ENCODE measurements at regions not wholly inside any gene's neighbourhood (a gene's known extent, or its start where the extent isn't known, plus 50 kb on each side); places are given as distances from the start of the nearest gene placed in this dataset.

- Histone ChIP-seq H3K9ac (ENCODE audit: extremely low read depth, insufficient read length, low read length) (no peak overlapping the region), H3K79me1 (ENCODE audit: insufficient read depth, low read depth, low read length, poor library complexity, severe bottlenecking) (no peaks in the 10 kb centered on the region), H3K18ac (ENCODE audit: insufficient read length, low read depth, low read length) (no peak overlapping the region), H3K9me3 (ENCODE audit: control insufficient read depth, low read depth, low read length) (no peaks in the 10 kb centered on the region), H3K23ac (ENCODE audit: insufficient read length, low read depth, low read length) (no peak overlapping the region), H3K4me2 (ENCODE audit: insufficient read depth, insufficient read length, low read length) (no peak overlapping the region), H4K91ac (ENCODE audit: insufficient read length, low read depth, low read length) (no peak overlapping the region), H4K5ac (ENCODE audit: insufficient read length, low read depth, low read length) (no peak overlapping the region), H3K79me2 (ENCODE audit: insufficient read depth, low read length) (no peaks in the 10 kb centered on the region), H2BK5ac (ENCODE audit: insufficient read length, low read length) (no peak overlapping the region), H3K56ac (ENCODE audit: insufficient read length, low read depth, low read length) (no peak overlapping the region), H3K4ac (ENCODE audit: low read depth, low read length) (no peak overlapping the region), H3K4me1 (ENCODE audit: insufficient read depth, low read length) (no peaks in the 10 kb centered on the region), H2AK5ac (ENCODE audit: insufficient read length, low read length) (no peak overlapping the region), H3K14ac (ENCODE audit: insufficient read depth, low read length) (no peak overlapping the region), H4K20me1 (ENCODE audit: control insufficient read depth, insufficient read depth, insufficient read length) (no peaks in the 10 kb centered on the region), H3K23me2 (ENCODE audit: insufficient read length, low read depth, low read length, poor library complexity, severe bottlenecking) (no peaks in the 10 kb centered on the region), H2BK12ac (ENCODE audit: insufficient read length, low read depth, low read length) (no peak overlapping the region), H3K27ac (ENCODE audit: insufficient read length, low read depth, low read length) (no peak overlapping the region), H3T11ph (ENCODE audit: low read length) (no peak overlapping the region), H2BK15ac (ENCODE audit: low read depth, low read length) (no peak overlapping the region), H4K8ac (replicated peaks; ENCODE audit: insufficient read length, low read depth, low read length) (no peak overlapping the region), H3K27me3 (ENCODE audit: insufficient read depth, low read length) (no peaks in the 10 kb centered on the region), H2BK20ac (ENCODE audit: low read depth, low read length, poor library complexity, severe bottlenecking) (no peak overlapping the region), H2AFZ (ENCODE audit: low read length) (no peak overlapping the region), H2BK120ac (ENCODE audit: low read depth, low read length, poor library complexity, severe bottlenecking) (no peak overlapping the region)
- H3K4me1 Mint-ChIP-seq: no peaks in the 10 kb centered on the region
- no CpG with 5 or more reads among the region's 6 CpGs for WGBS (ENCODE audit: extremely low coverage, insufficient read length, low lambda C conversion rate)
- H3K27me3 Mint-ChIP-seq (ENCODE audit: low read depth): no peaks in the 10 kb centered on the region
- H3K36me3 Mint-ChIP-seq (ENCODE audit: insufficient read depth in 1 of 3, low read depth in 3 of 3): no peaks in the 10 kb centered on the region
- DNase-seq: no peak
- H3K27ac Mint-ChIP-seq: no peak overlapping the region
- no peaks in the 10 kb centered on the region for H3K9me3 Mint-ChIP-seq
- H3K4me3 Mint-ChIP-seq: no peak overlapping the region
- TF ChIP-seq CTCF (conservative IDR thresholded peaks at IDR 0.05): no peak
These were observed 659.5 kb upstream of the CADM2 start for GRCh38 chr3:84299329-84299728.
